ENCODE measurements at regions not wholly inside any gene's neighbourhood (a gene's known extent, or its start where the extent isn't known, plus 50 kb on each side); places are given as distances from the start of the nearest gene placed in this dataset.

DNA sequence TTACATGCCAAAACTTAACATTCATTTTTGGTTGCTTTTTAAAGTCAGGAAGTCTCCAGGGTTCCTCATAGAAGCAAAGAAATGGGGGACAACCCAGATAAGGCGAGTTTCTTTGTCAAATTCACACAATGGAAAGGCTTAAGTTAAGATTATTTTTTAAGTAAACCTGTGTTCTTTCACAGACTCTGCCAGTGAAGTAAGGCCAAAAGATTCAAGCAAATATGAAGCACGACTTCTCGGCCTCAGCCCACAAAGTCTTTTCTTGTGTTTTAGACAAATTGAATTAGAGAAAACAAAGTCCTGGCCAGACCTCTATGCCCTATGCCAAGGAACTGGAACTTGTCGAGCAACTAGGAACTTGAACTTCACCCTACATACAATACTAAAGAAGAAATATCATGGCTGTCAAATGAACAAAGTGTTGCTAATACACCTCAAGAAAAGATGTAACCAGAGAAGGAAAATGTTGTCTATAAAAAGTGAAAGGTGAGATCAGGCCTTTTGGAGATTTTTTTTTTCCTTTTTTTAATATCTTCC is 540.0 kb upstream of the JARID2 start:
- TF ChIP-seq CTCF (IDR thresholded peaks at IDR 0.05 in 2 of 3, conservative IDR thresholded peaks at IDR 0.05 in 1 of 3; ENCODE audit: control insufficient read depth in 2 of 3, extremely low read depth in 1 of 3, insufficient read depth in 1 of 3, low read depth in 3 of 3, low read length in 3 of 3) (no peak), POLR2A (IDR thresholded peaks at IDR 0.05; ENCODE audit: low read depth, low read length) (no peak)

Measured in GM12878 (cell line).